ENCODE measurements at regions not wholly inside any gene's neighbourhood (a gene's known extent, or its start where the extent isn't known, plus 50 kb on each side); places are given as distances from the start of the nearest gene placed in this dataset.

DNA sequence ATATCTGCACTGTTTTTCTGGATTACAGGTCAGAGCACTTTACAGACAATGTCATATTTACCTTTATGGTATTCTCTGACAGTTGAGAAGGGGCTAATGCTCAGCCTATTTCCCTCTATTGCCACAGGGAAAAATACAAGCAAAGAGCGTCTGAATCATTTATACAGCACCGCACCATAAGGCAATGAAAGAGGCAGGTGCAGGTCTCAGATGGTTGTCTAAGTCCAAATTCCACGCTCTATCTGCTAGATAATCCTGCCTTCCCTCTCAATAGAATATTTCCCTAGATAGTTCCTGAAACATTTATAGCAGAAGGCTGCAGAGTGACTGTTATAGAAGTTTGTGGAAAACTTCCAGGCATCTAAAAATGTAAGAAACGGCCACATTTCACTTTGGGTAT, 446.1 kb upstream of the CDH6 start:
- Mint-ChIP-seq H3K9me3 (peaks cover 0 to 29% (median 11%) of the 10 kb centered on the region in 8 donors), H3K4me1 (no peaks in the 10 kb centered on the region), H3K27ac (no peak overlapping the region), H3K36me3 (no peaks in the 10 kb centered on the region), H3K27me3 (no peaks in the 10 kb centered on the region), H3K4me3 (no peak overlapping the region)
- Histone ChIP-seq H3K4me3 (ENCODE audit: low read length in 2 of 2) (no peak overlapping the region), H3K27ac (ENCODE audit: low read depth, low read length) (no peak overlapping the region), H3K36me3 (ENCODE audit: insufficient read depth, low read length) (no peaks in the 10 kb centered on the region), H3K9me3 (ENCODE audit: control insufficient read depth in 1 of 2, low read length in 2 of 2) (peaks cover 0 to 4% of the 10 kb centered on the region in 2 donors), H3K4me1 (ENCODE audit: insufficient read depth, low read length) (no peaks in the 10 kb centered on the region), H3K27me3 (ENCODE audit: insufficient read depth, low read length) (no peaks in the 10 kb centered on the region)
- intact Hi-C loops (cut with micrococcal nuclease) = no loop called here
- DNase-seq = no peak
- POLR2A ChIA-PET (ENCODE audit: partially characterized antibody) = no interaction called here
- CTCF ChIA-PET (ENCODE audit: partially characterized antibody) = no interaction called here

- CTCF ChIA-PET (ENCODE audit: partially characterized antibody) = interaction anchor here (1.1 kb wide), 1 partner anchor 9 kb away, joined by 4 read pairs; no protein-coding TSS in a partner anchor
- H3K27me3 Mint-ChIP-seq = no peaks in the 10 kb centered on the region
- no peak overlapping the region for H3K27ac Mint-ChIP-seq
Measured at GRCh38 chr5:30736669-30737068, 456.8 kb upstream of the CDH6 start.

GRCh38 chr5:30734118-30734517, 459.4 kb upstream of the CDH6 start:
- H3K36me3 ChIP-seq (ENCODE audit: insufficient read depth, low read length) = no peaks in the 10 kb centered on the region
- ChIA-PET POLR2A (ENCODE audit: partially characterized antibody) (no interaction called here), CTCF (ENCODE audit: partially characterized antibody) (no interaction called here)
- no peak overlapping the region for H3K27ac Mint-ChIP-seq
- no peaks in the 10 kb centered on the region for H3K27me3 Mint-ChIP-seq
- no peak overlapping the region for H3K27ac ChIP-seq (ENCODE audit: low read depth, low read length)
- no peaks in the 10 kb centered on the region for H3K4me1 Mint-ChIP-seq
- intact Hi-C loops (cut with micrococcal nuclease) = no loop called here
- H3K9me3 ChIP-seq (ENCODE audit: control insufficient read depth in 1 of 2, low read length in 2 of 2) = no peaks in the 10 kb centered on the region
- H3K27me3 ChIP-seq (ENCODE audit: insufficient read depth, low read length) = no peaks in the 10 kb centered on the region
- H3K4me3 ChIP-seq (ENCODE audit: low read length in 2 of 2) = no peak overlapping the region
- H3K9me3 Mint-ChIP-seq = peaks cover 0 to 16% (median 9%) of the 10 kb centered on the region in 8 donors
- H3K4me1 ChIP-seq (ENCODE audit: insufficient read depth, low read length) = no peaks in the 10 kb centered on the region
- H3K4me3 Mint-ChIP-seq = no peak overlapping the region
- no peaks in the 10 kb centered on the region for H3K36me3 Mint-ChIP-seq
- no peak for DNase-seq

More at GRCh38 chr5:30736669-30737068, 456.8 kb upstream of the CDH6 start:
- intact Hi-C loops (cut with micrococcal nuclease) = no loop called here
- Mint-ChIP-seq H3K9me3 (peaks cover 0 to 12% (median 7%) of the 10 kb centered on the region in 8 donors), H3K4me3 (no peak overlapping the region), H3K4me1 (no peaks in the 10 kb centered on the region), H3K36me3 (no peaks in the 10 kb centered on the region)
- Histone ChIP-seq H3K9me3 (ENCODE audit: control insufficient read depth in 1 of 2, low read length in 2 of 2) (no peaks in the 10 kb centered on the region), H3K4me3 (ENCODE audit: low read length in 2 of 2) (no peak overlapping the region), H3K27me3 (ENCODE audit: insufficient read depth, low read length) (no peaks in the 10 kb centered on the region), H3K4me1 (ENCODE audit: insufficient read depth, low read length) (no peaks in the 10 kb centered on the region), H3K27ac (ENCODE audit: low read depth, low read length) (no peak overlapping the region), H3K36me3 (ENCODE audit: insufficient read depth, low read length) (no peaks in the 10 kb centered on the region)
- POLR2A ChIA-PET (ENCODE audit: partially characterized antibody) = no interaction called here
- DNase-seq = no peak

GRCh38 chr5:30725073-30725472, 468.4 kb upstream of the CDH6 start:
- Mint-ChIP-seq H3K4me1 (no peaks in the 10 kb centered on the region), H3K27me3 (no peaks in the 10 kb centered on the region), H3K27ac (no peak overlapping the region), H3K36me3 (no peaks in the 10 kb centered on the region), H3K4me3 (no peak overlapping the region), H3K9me3 (peaks cover 2 to 20% (median 6%) of the 10 kb centered on the region in 8 donors)
- CTCF ChIA-PET (ENCODE audit: partially characterized antibody) = no interaction called here
- Histone ChIP-seq H3K4me3 (ENCODE audit: low read length in 2 of 2) (no peak overlapping the region), H3K36me3 (ENCODE audit: insufficient read depth, low read length) (no peaks in the 10 kb centered on the region), H3K27ac (ENCODE audit: low read depth, low read length) (no peak overlapping the region), H3K4me1 (ENCODE audit: insufficient read depth, low read length) (no peaks in the 10 kb centered on the region), H3K9me3 (ENCODE audit: control insufficient read depth in 1 of 2, low read length in 2 of 2) (no peaks in the 10 kb centered on the region), H3K27me3 (ENCODE audit: insufficient read depth, low read length) (no peaks in the 10 kb centered on the region)
- no peak for DNase-seq
- POLR2A ChIA-PET (ENCODE audit: partially characterized antibody) = no interaction called here
- intact Hi-C loops (cut with micrococcal nuclease) = no loop called here

GRCh38 chr5:30698217-30698616, 495.3 kb upstream of the CDH6 start:
- Mint-ChIP-seq H3K36me3 (no peaks in the 10 kb centered on the region), H3K27me3 (no peaks in the 10 kb centered on the region), H3K9me3 (peaks cover 3 to 43% (median 20%) of the 10 kb centered on the region in 8 donors), H3K4me3 (no peak overlapping the region), H3K4me1 (no peaks in the 10 kb centered on the region), H3K27ac (no peak overlapping the region)
- H3K27ac ChIP-seq (ENCODE audit: low read depth, low read length) = no peak overlapping the region
- no peaks in the 10 kb centered on the region for H3K36me3 ChIP-seq (ENCODE audit: insufficient read depth, low read length)
- intact Hi-C loops (cut with micrococcal nuclease) = no loop called here
- H3K9me3 ChIP-seq (ENCODE audit: control insufficient read depth in 1 of 2, low read length in 2 of 2) = peaks cover 0 to 4% of the 10 kb centered on the region in 2 donors
- ChIA-PET CTCF (ENCODE audit: partially characterized antibody) (no interaction called here), POLR2A (ENCODE audit: partially characterized antibody) (no interaction called here)
- no peaks in the 10 kb centered on the region for H3K27me3 ChIP-seq (ENCODE audit: insufficient read depth, low read length)
- no peaks in the 10 kb centered on the region for H3K4me1 ChIP-seq (ENCODE audit: insufficient read depth, low read length)
- H3K4me3 ChIP-seq (ENCODE audit: low read length in 2 of 2) = no peak overlapping the region
- DNase-seq = no peak

GRCh38 chr5:30693326-30693725, 500.2 kb upstream of the CDH6 start:
- Histone ChIP-seq H3K27me3 (ENCODE audit: insufficient read depth, low read length) (no peaks in the 10 kb centered on the region), H3K36me3 (ENCODE audit: insufficient read depth, low read length) (no peaks in the 10 kb centered on the region), H3K27ac (ENCODE audit: low read depth, low read length) (no peak overlapping the region), H3K9me3 (ENCODE audit: control insufficient read depth in 1 of 2, low read length in 2 of 2) (no peaks in the 10 kb centered on the region), H3K4me3 (ENCODE audit: low read length in 2 of 2) (no peak overlapping the region), H3K4me1 (ENCODE audit: insufficient read depth, low read length) (no peaks in the 10 kb centered on the region)
- no peak for DNase-seq
- CTCF ChIA-PET (ENCODE audit: partially characterized antibody) = no interaction called here
- no peak overlapping the region for H3K27ac Mint-ChIP-seq
- no peaks in the 10 kb centered on the region for H3K4me1 Mint-ChIP-seq
- H3K9me3 Mint-ChIP-seq = peaks cover 3 to 24% (median 14%) of the 10 kb centered on the region in 8 donors
- no peaks in the 10 kb centered on the region for H3K27me3 Mint-ChIP-seq
- intact Hi-C loops (cut with micrococcal nuclease) = no loop called here
- POLR2A ChIA-PET (ENCODE audit: partially characterized antibody) = no interaction called here
- no peaks in the 10 kb centered on the region for H3K36me3 Mint-ChIP-seq
- H3K4me3 Mint-ChIP-seq = no peak overlapping the region

DNA sequence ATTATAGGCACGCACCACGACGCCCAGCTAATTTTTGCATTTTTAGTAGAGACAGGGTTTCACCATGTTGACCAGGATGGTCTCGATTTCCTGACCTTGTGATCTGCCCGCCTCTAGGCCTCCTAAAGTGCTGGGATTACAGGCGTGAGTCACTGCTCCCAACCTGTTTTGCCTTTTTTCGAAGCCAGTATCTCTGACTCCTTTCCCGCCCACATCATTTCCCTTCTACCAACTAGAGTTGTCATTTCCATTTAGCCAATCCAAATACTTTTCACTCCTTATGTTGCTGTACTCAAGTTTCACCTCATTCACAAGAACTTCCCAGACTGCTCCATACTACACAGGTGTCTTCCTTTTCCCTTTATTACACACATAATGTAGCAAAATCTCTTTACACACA, 502.6 kb upstream of the CDH6 start:
- intact Hi-C loops (cut with micrococcal nuclease) = no loop called here
- Histone ChIP-seq H3K27ac (ENCODE audit: low read depth, low read length) (no peak overlapping the region), H3K9me3 (ENCODE audit: control insufficient read depth in 1 of 2, low read length in 2 of 2) (no peaks in the 10 kb centered on the region), H3K4me3 (ENCODE audit: low read length in 2 of 2) (no peak overlapping the region), H3K4me1 (ENCODE audit: insufficient read depth, low read length) (no peaks in the 10 kb centered on the region), H3K27me3 (ENCODE audit: insufficient read depth, low read length) (no peaks in the 10 kb centered on the region), H3K36me3 (ENCODE audit: insufficient read depth, low read length) (no peaks in the 10 kb centered on the region)
- DNase-seq = no peak
- CTCF ChIA-PET (ENCODE audit: partially characterized antibody) = no interaction called here
- POLR2A ChIA-PET (ENCODE audit: partially characterized antibody) = no interaction called here
- peaks cover 3 to 17% (median 5%) of the 10 kb centered on the region in 8 donors for H3K9me3 Mint-ChIP-seq
- no peaks in the 10 kb centered on the region for H3K4me1 Mint-ChIP-seq
- H3K4me3 Mint-ChIP-seq = no peak overlapping the region
- H3K27ac Mint-ChIP-seq = no peak overlapping the region
- no peaks in the 10 kb centered on the region for H3K36me3 Mint-ChIP-seq
- H3K27me3 Mint-ChIP-seq = no peaks in the 10 kb centered on the region

DNA sequence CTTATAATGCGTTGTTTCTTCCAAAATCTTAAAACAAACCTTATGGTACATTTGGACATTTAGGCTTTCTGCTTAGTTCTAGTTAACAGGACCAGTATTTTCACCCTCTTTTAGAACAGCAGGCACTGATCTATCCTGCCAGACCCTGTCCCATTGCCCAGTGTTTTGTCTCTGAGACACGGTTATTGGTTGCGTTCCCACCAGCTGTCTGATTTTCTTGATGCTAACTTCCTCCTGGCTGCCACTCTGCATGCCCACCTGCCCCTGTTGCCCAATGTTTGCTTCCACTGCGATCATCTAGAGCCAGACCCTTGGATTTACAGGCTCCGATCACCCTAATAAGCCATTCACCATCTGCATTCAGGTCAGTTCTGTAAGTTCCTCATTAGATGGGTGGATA, 506.0 kb upstream of the CDH6 start:
- H3K4me1 ChIP-seq (ENCODE audit: insufficient read depth, low read length) = no peaks in the 10 kb centered on the region
- H3K27ac Mint-ChIP-seq = no peak overlapping the region
- H3K27ac ChIP-seq (ENCODE audit: low read depth, low read length) = no peak overlapping the region
- no peaks in the 10 kb centered on the region for H3K4me1 Mint-ChIP-seq
- intact Hi-C loops (cut with micrococcal nuclease) = no loop called here
- no peaks in the 10 kb centered on the region for H3K27me3 ChIP-seq (ENCODE audit: insufficient read depth, low read length)
- no peaks in the 10 kb centered on the region for H3K36me3 ChIP-seq (ENCODE audit: insufficient read depth, low read length)
- CTCF ChIA-PET (ENCODE audit: partially characterized antibody) = no interaction called here
- DNase-seq = no peak
- no peaks in the 10 kb centered on the region for H3K36me3 Mint-ChIP-seq
- H3K27me3 Mint-ChIP-seq = no peaks in the 10 kb centered on the region
- no peak overlapping the region for H3K4me3 Mint-ChIP-seq
- H3K4me3 ChIP-seq (ENCODE audit: low read length in 2 of 2) = no peak overlapping the region
- H3K9me3 Mint-ChIP-seq = peaks cover 0 to 15% (median 5%) of the 10 kb centered on the region in 8 donors
- POLR2A ChIA-PET (ENCODE audit: partially characterized antibody) = no interaction called here
- no peaks in the 10 kb centered on the region for H3K9me3 ChIP-seq (ENCODE audit: control insufficient read depth in 1 of 2, low read length in 2 of 2)

All from CD4-positive, alpha-beta memory T cell (primary cell).